ENCODE measurements at regions not wholly inside any gene's neighbourhood (a gene's known extent, or its start where the extent isn't known, plus 50 kb on each side); places are given as distances from the start of the nearest gene placed in this dataset.

DNA sequence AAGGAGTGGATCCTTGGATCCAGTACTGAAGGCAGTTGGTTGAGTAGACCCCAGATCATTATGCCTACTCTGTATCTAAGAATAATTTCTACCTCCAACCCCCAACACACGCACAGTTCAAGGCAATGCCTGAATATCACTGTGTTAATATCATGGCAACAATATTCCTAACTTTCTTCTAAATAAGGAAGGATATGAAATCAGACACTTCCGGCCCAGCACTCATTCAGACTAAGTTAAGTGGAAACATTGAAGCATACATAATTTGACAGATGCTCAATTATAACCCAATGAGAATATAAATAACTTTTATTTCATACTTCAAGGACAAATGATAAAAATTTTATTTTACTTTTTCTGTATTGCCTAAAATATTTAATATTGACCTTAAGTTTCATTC is 153.6 kb upstream of the COL3A1 start:
- no peak for TF ChIP-seq CTCF (IDR thresholded peaks at IDR 0.05; ENCODE audit: low read depth, low read length, missing control alignments)
- no peak overlapping the region for H3K4me3 ChIP-seq (replicated peaks; ENCODE audit: low read depth, low read length)
- no peak for DNase-seq (ENCODE audit: extremely low read depth, low read depth)

- no peak overlapping the region for H3K4me3 ChIP-seq (replicated peaks; ENCODE audit: low read depth, low read length)
- no peak for DNase-seq (ENCODE audit: extremely low read depth, low read depth)
- no peak for TF ChIP-seq CTCF (IDR thresholded peaks at IDR 0.05; ENCODE audit: low read depth, low read length, missing control alignments)
Measured at GRCh38 chr2:188824125-188824524, 150.0 kb upstream of the COL3A1 start.

DNA sequence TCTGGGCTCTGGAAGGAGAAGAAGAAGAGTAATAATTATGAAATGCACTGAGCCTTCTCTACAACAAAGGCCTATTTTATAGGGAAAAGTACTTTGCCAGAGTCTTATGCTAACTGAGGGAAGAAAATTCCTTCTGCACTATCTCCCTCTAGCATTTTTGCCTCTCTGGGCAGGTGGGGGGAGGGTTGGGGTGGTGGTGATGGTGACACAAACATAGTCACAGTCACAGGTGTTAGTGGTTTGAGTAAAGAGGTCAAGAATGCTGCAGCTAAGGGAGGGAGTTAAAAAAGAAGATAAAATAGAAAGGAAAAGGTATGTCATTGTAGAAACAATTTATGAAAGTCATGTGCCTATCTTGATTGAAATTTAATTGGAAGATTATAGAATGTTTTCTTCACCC is 140.8 kb upstream of the COL3A1 start:
- no peak overlapping the region for H3K4me3 ChIP-seq (replicated peaks; ENCODE audit: low read depth, low read length)
- no peak for DNase-seq (ENCODE audit: extremely low read depth, low read depth)
- no peak for TF ChIP-seq CTCF (IDR thresholded peaks at IDR 0.05; ENCODE audit: low read depth, low read length, missing control alignments)

- no peak for DNase-seq (ENCODE audit: extremely low read depth, low read depth)
Measured at GRCh38 chr2:188833799-188834198, 140.4 kb upstream of the COL3A1 start.

DNA sequence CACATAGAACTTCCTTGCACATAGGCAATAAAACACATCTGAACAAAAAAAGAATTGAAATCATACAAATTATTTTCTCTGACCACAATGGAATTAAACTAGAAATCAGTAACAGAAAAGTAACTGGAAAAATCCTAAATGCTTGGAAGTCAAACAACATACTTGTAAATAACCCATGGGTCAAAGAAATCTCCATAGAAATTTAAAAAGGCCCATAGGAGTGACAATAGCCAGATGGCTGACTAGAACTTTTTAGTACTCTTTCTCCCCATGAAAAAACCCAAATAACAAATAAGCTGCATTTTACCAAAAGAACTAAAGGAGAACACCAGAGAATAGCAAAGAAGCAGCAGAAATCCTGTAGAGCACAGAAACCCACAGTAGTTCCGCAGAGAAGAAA is 139.2 kb upstream of the COL3A1 start:
- TF ChIP-seq CTCF (IDR thresholded peaks at IDR 0.05; ENCODE audit: low read depth, low read length, missing control alignments): no peak
- DNase-seq (ENCODE audit: extremely low read depth, low read depth): no peak

More at GRCh38 chr2:188833799-188834198, 140.4 kb upstream of the COL3A1 start:
- no peak for TF ChIP-seq CTCF (IDR thresholded peaks at IDR 0.05; ENCODE audit: low read depth, low read length, missing control alignments)
- no peak overlapping the region for H3K4me3 ChIP-seq (replicated peaks; ENCODE audit: low read depth, low read length)

GRCh38 chr2:188835821-188836220 is 138.4 kb upstream of the COL3A1 start:
- DNase-seq (ENCODE audit: extremely low read depth, low read depth): no peak
- TF ChIP-seq CTCF (IDR thresholded peaks at IDR 0.05; ENCODE audit: low read depth, low read length, missing control alignments): no peak
- H3K4me3 ChIP-seq (replicated peaks; ENCODE audit: low read depth, low read length): no peak overlapping the region

More for the DNA sequence above, 139.2 kb upstream of the COL3A1 start:
- H3K4me3 ChIP-seq (replicated peaks; ENCODE audit: low read depth, low read length): no peak overlapping the region

- TF ChIP-seq CTCF (IDR thresholded peaks at IDR 0.05; ENCODE audit: low read depth, low read length, missing control alignments): no peak
- no peak for DNase-seq (ENCODE audit: extremely low read depth, low read depth)
- no peak overlapping the region for H3K4me3 ChIP-seq (replicated peaks; ENCODE audit: low read depth, low read length)
Measured at GRCh38 chr2:188845692-188846091, 128.5 kb upstream of the COL3A1 start.

All from HFF-Myc (cell line).